ENCODE measurements at regions not wholly inside any gene's neighbourhood (a gene's known extent, or its start where the extent isn't known, plus 50 kb on each side); places are given as distances from the start of the nearest gene placed in this dataset.

GRCh38 chr16:31767267-31767666 lies 106.3 kb upstream of the ZNF267 start:
- no peak for TF ChIP-seq EZH2 (IDR thresholded peaks at IDR 0.05; ENCODE audit: insufficient read depth, poor library complexity, severe bottlenecking)
- no peak for TF ChIP-seq EZH2phosphoT487 (IDR thresholded peaks at IDR 0.05; ENCODE audit: insufficient read depth, low read depth)

Data from GM23248 (cell line).